Astrocyte (in vitro differentiated cells and primary cell): ENCODE measurements at regions not wholly inside any gene's neighbourhood (a gene's known extent, or its start where the extent isn't known, plus 50 kb on each side); places are given as distances from the start of the nearest gene placed in this dataset.

Experiments used
- DNase-seq: peaks from one replicate; pipeline ENCODE4 v3.0.0-alpha.2; 2010; ENCODE audit warnings: low read depth
- FAIRE-seq: peaks from 2 replicates; lab custom pipeline; 2011; peaks lifted over from hg19 to GRCh38; lab: Jason Lieb, UNC
- H2AFZ ChIP-seq: 2 replicates; pipeline ENCODE4 v1.6.0; 2012; ENCODE audit warnings: low read depth, low read length, inconsistent platforms
- H3K27ac ChIP-seq: 2 replicates; pipeline ENCODE4 v1.5.1; 2011; ENCODE audit warnings: low read depth, low read length, inconsistent platforms
- H3K27me3 ChIP-seq: 2 replicates; pipeline ENCODE4 v1.6.0; 2011; ENCODE audit warnings: low read length, inconsistent platforms; ENCODE audit not compliant: insufficient read depth
- H3K36me3 ChIP-seq: 2 replicates; pipeline ENCODE4 v1.5.1; 2011; ENCODE audit warnings: low read length, inconsistent platforms; ENCODE audit not compliant: insufficient read depth
- H3K4me1 ChIP-seq: 2 replicates; pipeline ENCODE4 v1.5.1; 2011; ENCODE audit warnings: low read length, inconsistent platforms; ENCODE audit not compliant: insufficient read depth
- H3K4me2 ChIP-seq: 2 replicates; pipeline ENCODE4 v1.6.0; 2012; ENCODE audit warnings: low read length, inconsistent platforms
- H3K4me3 ChIP-seq: 2 replicates; pipeline ENCODE4 v1.5.1; 2011; ENCODE audit warnings: low read depth, mild to moderate bottlenecking, low read length, inconsistent platforms; ENCODE audit not compliant: insufficient read depth
- H3K79me2 ChIP-seq: 2 replicates; pipeline ENCODE4 v1.6.0; 2012; ENCODE audit warnings: mild to moderate bottlenecking, low read length, inconsistent platforms; ENCODE audit not compliant: insufficient read depth
- H3K9ac ChIP-seq: 2 replicates; pipeline ENCODE4 v1.6.0; 2012; ENCODE audit warnings: mild to moderate bottlenecking, low read length, inconsistent platforms
- H3K9me3 ChIP-seq: 2 replicates; pipeline ENCODE4 v1.5.1; 2012; ENCODE audit warnings: low read depth, mild to moderate bottlenecking, low read length, inconsistent platforms; ENCODE audit not compliant: insufficient read depth
- H4K20me1 ChIP-seq: 2 replicates; pipeline ENCODE4 v1.6.0; 2012; ENCODE audit warnings: low read length, inconsistent platforms; ENCODE audit not compliant: insufficient read depth
- H3K27ac Mint-ChIP-seq: one replicate; pipeline ENCODE4 v1.8.0; 2021; ENCODE audit warnings: mild to moderate bottlenecking, mixed read lengths; ENCODE audit not compliant: unreplicated experiment
- H3K27me3 Mint-ChIP-seq: one replicate; pipeline ENCODE4 v1.8.0; 2021; ENCODE audit warnings: low read depth, mixed read lengths; ENCODE audit not compliant: unreplicated experiment
- H3K36me3 Mint-ChIP-seq: one replicate; pipeline ENCODE4 v1.8.0; 2021; ENCODE audit warnings: low read depth, mixed read lengths; ENCODE audit not compliant: unreplicated experiment
- H3K4me1 Mint-ChIP-seq: one replicate; pipeline ENCODE4 v1.8.0; 2021; ENCODE audit warnings: low read depth, mixed read lengths; ENCODE audit not compliant: unreplicated experiment
- H3K4me3 Mint-ChIP-seq: one replicate; pipeline ENCODE4 v1.8.0; 2021; ENCODE audit warnings: mild to moderate bottlenecking, moderate library complexity, mixed read lengths; ENCODE audit not compliant: unreplicated experiment
- H3K9me3 Mint-ChIP-seq: one replicate; pipeline ENCODE4 v1.8.0; 2021; ENCODE audit warnings: mild to moderate bottlenecking, mixed read lengths; ENCODE audit not compliant: unreplicated experiment
- CTCF ChIP-seq: IDR thresholded peaks from 2 replicates; pipeline ENCODE4 v1.5.1; 2011; ENCODE audit warnings: low read depth, mild to moderate bottlenecking, inconsistent platforms, low read length, moderate library complexity; ENCODE audit not compliant: insufficient read depth
- EZH2 ChIP-seq: IDR thresholded peaks from 2 replicates; pipeline ENCODE4 v1.6.1; 2012; ENCODE audit warnings: mild to moderate bottlenecking, low read length, inconsistent platforms; ENCODE audit not compliant: insufficient read depth

GRCh38 chr2:11092701-11093335 lies 62.4 kb upstream of the SLC66A3 start:
- no peak for FAIRE-seq
- Histone ChIP-seq H2AFZ (no peak overlapping the region), H3K4me1 (peaks cover 4% of the 10 kb centered on the region), H3K27me3 (no peaks in the 10 kb centered on the region), H3K27ac (no peak overlapping the region), H3K79me2 (no peaks in the 10 kb centered on the region), H3K9ac (no peak overlapping the region), H3K4me3 (no peak overlapping the region), H4K20me1 (no peaks in the 10 kb centered on the region), H3K36me3 (no peaks in the 10 kb centered on the region), H3K4me2 (no peak overlapping the region), H3K9me3 (no peaks in the 10 kb centered on the region)
- Mint-ChIP-seq H3K4me3 (no peak overlapping the region), H3K36me3 (no peaks in the 10 kb centered on the region), H3K27ac (no peak overlapping the region), H3K9me3 (no peaks in the 10 kb centered on the region), H3K4me1 (peaks cover 11% of the 10 kb centered on the region), H3K27me3 (peaks cover 15% of the 10 kb centered on the region)
- TF ChIP-seq CTCF (no peak), EZH2 (no peak)
- no peak for DNase-seq

GRCh38 chr2:11093467-11093866 lies 61.8 kb upstream of the SLC66A3 start:
- H3K27me3 Mint-ChIP-seq = peaks cover 15% of the 10 kb centered on the region
- FAIRE-seq (no peak), DNase-seq (no peak)
- H3K4me1 ChIP-seq = peaks cover 4% of the 10 kb centered on the region
- no peak overlapping the region for H3K4me3 ChIP-seq
- no peak overlapping the region for H2AFZ ChIP-seq
- no peak overlapping the region for H3K4me2 ChIP-seq
- TF ChIP-seq EZH2 (no peak), CTCF (no peak)
- H3K36me3 ChIP-seq = no peaks in the 10 kb centered on the region
- H3K9me3 ChIP-seq = no peaks in the 10 kb centered on the region
- H3K4me3 Mint-ChIP-seq = no peak overlapping the region
- no peak overlapping the region for H3K9ac ChIP-seq
- peaks cover 14% of the 10 kb centered on the region for H3K4me1 Mint-ChIP-seq
- H3K79me2 ChIP-seq = no peaks in the 10 kb centered on the region
- H3K27ac Mint-ChIP-seq = no peak overlapping the region
- no peak overlapping the region for H3K27ac ChIP-seq
- H3K27me3 ChIP-seq = no peaks in the 10 kb centered on the region
- no peaks in the 10 kb centered on the region for H3K9me3 Mint-ChIP-seq
- H4K20me1 ChIP-seq = no peaks in the 10 kb centered on the region
- H3K36me3 Mint-ChIP-seq = no peaks in the 10 kb centered on the region

- no peaks in the 10 kb centered on the region for H3K9me3 ChIP-seq
- H3K79me2 ChIP-seq = no peaks in the 10 kb centered on the region
- no peak overlapping the region for H3K4me2 ChIP-seq
- Mint-ChIP-seq H3K36me3 (no peaks in the 10 kb centered on the region), H3K27me3 (peaks cover 15% of the 10 kb centered on the region), H3K9me3 (no peaks in the 10 kb centered on the region), H3K4me1 (peaks cover 14% of the 10 kb centered on the region), H3K4me3 (no peak overlapping the region), H3K27ac (no peak overlapping the region)
- H2AFZ ChIP-seq = no peak overlapping the region
- no peak for TF ChIP-seq CTCF
- TF ChIP-seq EZH2 = no peak
- no peak overlapping the region for H3K9ac ChIP-seq
- H4K20me1 ChIP-seq = no peaks in the 10 kb centered on the region
- no peaks in the 10 kb centered on the region for H3K27me3 ChIP-seq
- no peak overlapping the region for H3K27ac ChIP-seq
- DNase-seq = no peak
- no peak overlapping the region for H3K4me3 ChIP-seq
- H3K4me1 ChIP-seq = peaks cover 4% of the 10 kb centered on the region
- no peak for FAIRE-seq
- H3K36me3 ChIP-seq = no peaks in the 10 kb centered on the region
These were observed 61.1 kb upstream of the SLC66A3 start for GRCh38 chr2:11094021-11094810.
